ENCODE measurements at regions not wholly inside any gene's neighbourhood (a gene's known extent, or its start where the extent isn't known, plus 50 kb on each side); places are given as distances from the start of the nearest gene placed in this dataset.
"Not testable (repeated sequence)": the region's sequence is repeated elsewhere in the genome, so short reads cannot be mapped to it uniquely, and the experiment has no call there.

- in situ Hi-C loops (cut with MboI), result no loop called here
- H3K9me1 ChIP-seq (ENCODE audit: control insufficient read depth, insufficient read depth, low read length), result no peaks in the 10 kb centered on the region
- FAIRE-seq, result no peak
- no peaks in the 10 kb centered on the region for H3K36me3 ChIP-seq (ENCODE audit: control insufficient read depth, insufficient read depth, low read length)
- CTCF ChIA-PET (ENCODE audit: low intra/inter-chr PET ratio), result no interaction called here
- ATAC-seq, result no peak
- H2AFZ ChIP-seq (ENCODE audit: low read depth, low read length), result no peak overlapping the region
- H3K4me3 ChIP-seq, result no peak overlapping the region
- H3K27ac ChIP-seq (ENCODE audit: extremely low read depth, low read depth, low read length), result no peak overlapping the region
- DNase-seq (ENCODE audit: extremely low read depth in 1 of 4, low spot score in 3 of 4), result no peak
- POLR2A ChIA-PET, result no interaction called here
- no peak overlapping the region for H3K4me2 ChIP-seq (ENCODE audit: insufficient read depth, low read length)
- no peaks in the 10 kb centered on the region for H4K20me1 ChIP-seq (replicated peaks; ENCODE audit: control insufficient read depth, insufficient read depth, low read length)
- intact Hi-C loops (cut with micrococcal nuclease), result no loop called here
- BruUV-seq (replicated peaks), result no TSS peak
- no peaks in the 10 kb centered on the region for H3K9me3 ChIP-seq (replicated peaks; ENCODE audit: control insufficient read depth, insufficient read depth, low read depth, low read length)
- TF ChIP-seq ZNF584 (CRISPR knock-in tag; IDR thresholded peaks at IDR 0.05; ENCODE audit: low read depth), result no peak
- TF ChIP-seq SOX6 (IDR thresholded peaks at IDR 0.05), result no peak
- TF ChIP-seq ZNF668 (CRISPR knock-in tag; IDR thresholded peaks at IDR 0.05), result no peak
- no peak for TF ChIP-seq TEAD4 (IDR thresholded peaks at IDR 0.05; ENCODE audit: low read length)
- no peak for TF ChIP-seq TEAD4 (CRISPR knock-in tag; IDR thresholded peaks at IDR 0.05; ENCODE audit: borderline replicate concordance)
- no peak for TF ChIP-seq ZBTB33 (CRISPR knock-in tag; IDR thresholded peaks at IDR 0.05)
- TF ChIP-seq HNRNPH1 (optimal IDR thresholded peaks at IDR 0.05; ENCODE audit: low read depth, low read length), result no peak
- no peak for TF ChIP-seq ZFX (CRISPR knock-in tag; IDR thresholded peaks at IDR 0.05)
- no peak for TF ChIP-seq ELF4 (CRISPR knock-in tag; IDR thresholded peaks at IDR 0.05)
- H3K9ac ChIP-seq (ENCODE audit: insufficient read depth in 1 of 2, low read depth in 2 of 2, low read length in 2 of 2), result no peak overlapping the region
- H3K79me2 ChIP-seq (ENCODE audit: control insufficient read depth, insufficient read depth, low read length), result no peaks in the 10 kb centered on the region
- no peaks in the 10 kb centered on the region for H3K4me1 ChIP-seq (replicated peaks in 1 of 2; ENCODE audit: control insufficient read depth in 2 of 2, insufficient read depth in 2 of 2, low read length in 2 of 2)
- no peaks in the 10 kb centered on the region for H3K27me3 ChIP-seq (ENCODE audit: control insufficient read depth in 2 of 2, insufficient read depth in 2 of 2, low read length in 2 of 2)
These were observed 95.3 kb downstream of the POSTN start for GRCh38 chr13:37503287-37503686.

- H3K9me3 ChIP-seq (replicated peaks; ENCODE audit: control insufficient read depth, insufficient read depth, low read depth, low read length); H3K79me2 ChIP-seq (ENCODE audit: control insufficient read depth, insufficient read depth, low read length); CTCF ChIA-PET (ENCODE audit: low intra/inter-chr PET ratio); in situ Hi-C loops (cut with MboI); H3K4me3 ChIP-seq; H3K9me1 ChIP-seq (ENCODE audit: control insufficient read depth, insufficient read depth, low read length); ATAC-seq; FAIRE-seq; DNase-seq (ENCODE audit: extremely low read depth in 1 of 4, low spot score in 3 of 4); BruUV-seq (replicated peaks); H3K4me1 ChIP-seq (replicated peaks in 1 of 2; ENCODE audit: control insufficient read depth in 2 of 2, insufficient read depth in 2 of 2, low read length in 2 of 2); POLR2A ChIA-PET; H2AFZ ChIP-seq (ENCODE audit: low read depth, low read length); H3K9ac ChIP-seq (ENCODE audit: insufficient read depth in 1 of 2, low read depth in 2 of 2, low read length in 2 of 2); H3K27ac ChIP-seq (ENCODE audit: extremely low read depth, low read depth, low read length); H4K20me1 ChIP-seq (replicated peaks; ENCODE audit: control insufficient read depth, insufficient read depth, low read length); H3K4me2 ChIP-seq (ENCODE audit: insufficient read depth, low read length); intact Hi-C loops (cut with micrococcal nuclease); H3K36me3 ChIP-seq (ENCODE audit: control insufficient read depth, insufficient read depth, low read length); H3K27me3 ChIP-seq (ENCODE audit: control insufficient read depth in 2 of 2, insufficient read depth in 2 of 2, low read length in 2 of 2): not testable (repeated sequence)
- WGBS (ENCODE audit: insufficient coverage, low coverage, missing lambda C conversion rate), result 0% methylated on average over 1 of the region's 1 CpG
These were observed 96.1 kb downstream of the POSTN start for GRCh38 chr13:37502303-37502993.
